ENCODE measurements at regions not wholly inside any gene's neighbourhood (a gene's known extent, or its start where the extent isn't known, plus 50 kb on each side); places are given as distances from the start of the nearest gene placed in this dataset.
"Not testable (repeated sequence)": the region's sequence is repeated elsewhere in the genome, so short reads cannot be mapped to it uniquely, and the experiment has no call there.

GRCh38 chr16:85273293-85273692 is 161.0 kb upstream of the CIBAR2 start:
- DNase-seq (ENCODE audit: low read depth in 1 of 2, low spot score in 1 of 2): no peak

GRCh38 chr16:85274501-85274900 is 162.2 kb upstream of the CIBAR2 start:
- no peak for DNase-seq (ENCODE audit: low read depth in 1 of 2, low spot score in 1 of 2)

GRCh38 chr16:85274924-85275323 is 162.7 kb upstream of the CIBAR2 start:
- DNase-seq (ENCODE audit: low read depth in 1 of 2, low spot score in 1 of 2): no peak

GRCh38 chr16:85275533-85276249 is 163.4 kb upstream of the CIBAR2 start:
- DNase-seq (ENCODE audit: low read depth in 1 of 2, low spot score in 1 of 2): peak; percentile 31 to 34

- DNase-seq (ENCODE audit: low read depth in 1 of 2, low spot score in 1 of 2): no peak
These were observed 164.0 kb upstream of the CIBAR2 start for GRCh38 chr16:85276258-85276657.

GRCh38 chr16:85276721-85277120 is 164.4 kb upstream of the CIBAR2 start:
- no peak for DNase-seq (ENCODE audit: low read depth in 1 of 2, low spot score in 1 of 2)

GRCh38 chr16:85278839-85279238 is 166.6 kb upstream of the CIBAR2 start:
- no peak for DNase-seq (ENCODE audit: low read depth in 1 of 2, low spot score in 1 of 2)

GRCh38 chr16:85279402-85279801 is 167.1 kb upstream of the CIBAR2 start:
- no peak for DNase-seq (ENCODE audit: low read depth in 1 of 2, low spot score in 1 of 2)

GRCh38 chr16:85279825-85280545 is 167.7 kb upstream of the CIBAR2 start:
- no peak for DNase-seq (ENCODE audit: low read depth in 1 of 2, low spot score in 1 of 2)

- DNase-seq (ENCODE audit: low read depth in 1 of 2, low spot score in 1 of 2): no peak
These were observed 168.9 kb upstream of the CIBAR2 start for GRCh38 chr16:85281181-85281580.

- no peak for DNase-seq (ENCODE audit: low read depth in 1 of 2, low spot score in 1 of 2)
These were observed 170.6 kb upstream of the CIBAR2 start for GRCh38 chr16:85282842-85283241.

GRCh38 chr16:85283305-85284050 is 171.2 kb upstream of the CIBAR2 start:
- no peak for DNase-seq (ENCODE audit: low read depth in 1 of 2, low spot score in 1 of 2)

GRCh38 chr16:85284141-85284817 is 172.0 kb upstream of the CIBAR2 start:
- DNase-seq (ENCODE audit: low read depth in 1 of 2, low spot score in 1 of 2): no peak

GRCh38 chr16:85285681-85286065 is 173.4 kb upstream of the CIBAR2 start:
- no peak for DNase-seq (ENCODE audit: low read depth in 1 of 2, low spot score in 1 of 2)

- DNase-seq (ENCODE audit: low read depth in 1 of 2, low spot score in 1 of 2): no peak
These were observed 174.0 kb upstream of the CIBAR2 start for GRCh38 chr16:85286066-85286831.

GRCh38 chr16:85286951-85287814 is 174.9 kb upstream of the CIBAR2 start:
- no peak for DNase-seq (ENCODE audit: low read depth in 1 of 2, low spot score in 1 of 2)

- not testable (repeated sequence) for DNase-seq (ENCODE audit: low read depth in 1 of 2, low spot score in 1 of 2)
These were observed 175.5 kb upstream of the CIBAR2 start for GRCh38 chr16:85287815-85288109.

- DNase-seq (ENCODE audit: low read depth in 1 of 2, low spot score in 1 of 2): no peak
These were observed 176.1 kb upstream of the CIBAR2 start for GRCh38 chr16:85288341-85288868.

- DNase-seq (ENCODE audit: low read depth in 1 of 2, low spot score in 1 of 2): no peak
These were observed 176.8 kb upstream of the CIBAR2 start for GRCh38 chr16:85288869-85289660.

All from activated T-helper 1 cell treated with anti-CD3 and anti-CD28 coated beads, Interleukin-2, amount 50 U/mL, for 16 hours (primary cell).